Thoracic aorta (tissue), 2 donors: ENCODE measurements at regions not wholly inside any gene's neighbourhood (a gene's known extent, or its start where the extent isn't known, plus 50 kb on each side); places are given as distances from the start of the nearest gene placed in this dataset.

Source experiments
- ATAC-seq: fragments of 150-250 bp; one replicate; pipeline ENCODE4 v1.8.0; 2017; ENCODE audit warnings: low read depth; ENCODE audit not compliant: insufficient number of reproducible peaks, low FRiP score
- DNase-seq: peaks from one replicate; pipeline ENCODE4 v3.0.0-alpha.2; 2020; ENCODE audit warnings: low spot score
- H3K27ac ChIP-seq, 2 donors: fragments of 200-600 bp; sonication (generic); 1 replicate in 1 of 2; 2 replicates in 1 of 2; pipeline ENCODE4 v1.5.1; 2016; ENCODE audit warnings: mild to moderate bottlenecking in 2 of 2, moderate library complexity in 2 of 2
- H3K27me3 ChIP-seq: fragments of 200-600 bp; sonication (generic); replicated peaks from 2 replicates; pipeline ENCODE4 v1.6.0; 2016; ENCODE audit warnings: mild to moderate bottlenecking; ENCODE audit not compliant: insufficient read depth
- H3K36me3 ChIP-seq: fragments of 200-600 bp; sonication (generic); one replicate; pipeline ENCODE4 v1.5.1; 2016
- H3K4me1 ChIP-seq, 2 donors: fragments of 200-600 bp; sonication (generic); 1 replicate in 1 of 2; 2 replicates in 1 of 2; pipeline versions ENCODE4 v1.5.1 to v1.6.0; 2016; ENCODE audit warnings: low read depth in 2 of 2, mild to moderate bottlenecking in 1 of 2; ENCODE audit not compliant: control insufficient read depth in 1 of 2
- H3K4me3 ChIP-seq: fragments of 200-600 bp; sonication (generic); 2 replicates; pipeline ENCODE4 v1.5.1; 2016; ENCODE audit warnings: mild to moderate bottlenecking
- H3K9me3 ChIP-seq: fragments of 200-600 bp; sonication (generic); 2 replicates; pipeline ENCODE4 v1.5.1; 2016
- TF ChIP-seq, protein P1 (sequence below): fragments of 200-600 bp; sonication (generic); IDR thresholded peaks from one replicate; pipeline ENCODE4 v1.5.1; 2019; ENCODE audit warnings: antibody characterized with exemption

- Histone ChIP-seq H3K36me3 (no peaks in the 10 kb centered on the region), H3K4me1 (no peaks in the 10 kb centered on the region), H3K27ac (no peak overlapping the region), H3K4me3 (no peak overlapping the region), H3K9me3 (no peaks in the 10 kb centered on the region), H3K27me3 (no peaks in the 10 kb centered on the region)
- ATAC-seq (no peak), DNase-seq (no peak)
- TF ChIP-seq, protein P1, sequence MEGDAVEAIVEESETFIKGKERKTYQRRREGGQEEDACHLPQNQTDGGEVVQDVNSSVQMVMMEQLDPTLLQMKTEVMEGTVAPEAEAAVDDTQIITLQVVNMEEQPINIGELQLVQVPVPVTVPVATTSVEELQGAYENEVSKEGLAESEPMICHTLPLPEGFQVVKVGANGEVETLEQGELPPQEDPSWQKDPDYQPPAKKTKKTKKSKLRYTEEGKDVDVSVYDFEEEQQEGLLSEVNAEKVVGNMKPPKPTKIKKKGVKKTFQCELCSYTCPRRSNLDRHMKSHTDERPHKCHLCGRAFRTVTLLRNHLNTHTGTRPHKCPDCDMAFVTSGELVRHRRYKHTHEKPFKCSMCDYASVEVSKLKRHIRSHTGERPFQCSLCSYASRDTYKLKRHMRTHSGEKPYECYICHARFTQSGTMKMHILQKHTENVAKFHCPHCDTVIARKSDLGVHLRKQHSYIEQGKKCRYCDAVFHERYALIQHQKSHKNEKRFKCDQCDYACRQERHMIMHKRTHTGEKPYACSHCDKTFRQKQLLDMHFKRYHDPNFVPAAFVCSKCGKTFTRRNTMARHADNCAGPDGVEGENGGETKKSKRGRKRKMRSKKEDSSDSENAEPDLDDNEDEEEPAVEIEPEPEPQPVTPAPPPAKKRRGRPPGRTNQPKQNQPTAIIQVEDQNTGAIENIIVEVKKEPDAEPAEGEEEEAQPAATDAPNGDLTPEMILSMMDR, result no peak
Observed at GRCh38 chr6:4272996-4273395, 137.6 kb upstream of the ECI2 start.

- Histone ChIP-seq H3K36me3 (no peaks in the 10 kb centered on the region), H3K27ac (no peak overlapping the region), H3K9me3 (no peaks in the 10 kb centered on the region), H3K4me3 (no peak overlapping the region), H3K27me3 (no peaks in the 10 kb centered on the region), H3K4me1 (no peaks in the 10 kb centered on the region)
- DNase-seq (no peak), ATAC-seq (peak; percentile 42)
- TF ChIP-seq, protein P1, result no peak
Observed at GRCh38 chr6:4271761-4272470, 136.5 kb upstream of the ECI2 start.

DNA sequence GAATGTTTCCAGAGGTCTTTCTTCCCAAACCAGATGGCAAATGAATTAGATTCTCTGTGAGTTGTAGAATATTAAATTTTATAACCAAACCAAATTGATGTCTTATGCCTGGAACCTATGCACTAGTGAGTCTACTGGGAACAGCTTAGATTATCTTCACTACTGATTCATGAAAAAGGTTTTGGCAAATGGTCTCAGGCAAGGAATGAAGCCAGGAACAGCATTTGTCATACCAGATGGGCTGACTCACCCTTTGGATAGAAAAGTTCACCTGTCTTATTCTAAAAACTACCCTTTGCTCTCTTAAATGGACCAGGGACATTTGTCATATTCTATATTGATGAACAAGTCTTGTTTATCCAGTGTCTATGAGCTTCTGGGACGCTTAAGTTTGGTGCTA is 135.4 kb upstream of the ECI2 start:
- ATAC-seq (no peak), DNase-seq (no peak)
- Histone ChIP-seq H3K27ac (no peak overlapping the region), H3K27me3 (no peaks in the 10 kb centered on the region), H3K4me1 (no peaks in the 10 kb centered on the region), H3K4me3 (no peak overlapping the region), H3K9me3 (no peaks in the 10 kb centered on the region), H3K36me3 (no peaks in the 10 kb centered on the region)
- TF ChIP-seq, protein P1, result no peak

GRCh38 chr6:4270001-4270400 is 134.6 kb upstream of the ECI2 start:
- no peak for DNase-seq
- TF ChIP-seq, protein P1, result no peak
- ATAC-seq, result no peak
- no peaks in the 10 kb centered on the region for H3K36me3 ChIP-seq
- no peak overlapping the region for H3K4me3 ChIP-seq
- no peaks in the 10 kb centered on the region for H3K9me3 ChIP-seq
- H3K27ac ChIP-seq, result no peak overlapping the region
- no peaks in the 10 kb centered on the region for H3K27me3 ChIP-seq
- no peaks in the 10 kb centered on the region for H3K4me1 ChIP-seq

- ATAC-seq, result no peak
Observed at GRCh38 chr6:4268171-4268570, 132.8 kb upstream of the ECI2 start.

More at GRCh38 chr6:4268171-4268570, 132.8 kb upstream of the ECI2 start:
- Histone ChIP-seq H3K4me3 (no peak overlapping the region), H3K36me3 (no peaks in the 10 kb centered on the region), H3K4me1 (no peaks in the 10 kb centered on the region), H3K27ac (no peak overlapping the region), H3K9me3 (no peaks in the 10 kb centered on the region), H3K27me3 (no peaks in the 10 kb centered on the region)
- TF ChIP-seq, protein P1, result no peak
- DNase-seq, result no peak
